HCT116 (cell line): ENCODE measurements at regions not wholly inside any gene's neighbourhood (a gene's known extent, or its start where the extent isn't known, plus 50 kb on each side); places are given as distances from the start of the nearest gene placed in this dataset.

ENCODE experiments used
- ATAC-seq: fragments of 200-7000 bp; cut with Tn5 transposase; 2 replicates; pipeline ENCODE4 v1.9.1; 2020; ENCODE audit warnings: mild to moderate bottlenecking, moderate library complexity
- BruUV-seq: library from RNA; stranded (reverse); fragments of 400-500 nt; replicated peaks from 2 replicates; lab custom pipeline; 2021; lab: Mats Ljungman, UMichigan
- CTCF ChIA-PET: fragments of 300-600 bp; sonication (Branson Sonifier 250); formaldehyde crosslinking; loops from one replicate; lab custom pipeline; 2021; ENCODE audit warnings: antibody characterized with exemption; lab: Charles Lee
- POLR2A ChIA-PET: fragments of 300-600, 350-600 bp; sonication (Branson Sonifier 250); formaldehyde crosslinking; loops from one replicate; lab custom pipeline; 2021; ENCODE audit warnings: antibody characterized with exemption; lab: Charles Lee
- RAD21 ChIA-PET, 2 experiments: fragments of 300-600 bp; sonication (Branson Sonifier 250); formaldehyde crosslinking; loops; one replicate each; lab custom pipeline; 2023; ENCODE audit warnings: low total read pairs in 2 of 2; ENCODE audit not compliant: uncharacterized antibody in 2 of 2, unreplicated experiment in 2 of 2, low non-redundant PET in 1 of 2; lab: Charles Lee
- DNase-seq: peaks from one replicate; pipeline ENCODE4 v3.0.0-alpha.2; 2010; ENCODE audit warnings: low read depth, low spot score
- H2AFZ ChIP-seq: fragments of 200-600 bp; shearing (Covaris generic), sonication (generic); 2 replicates; pipeline ENCODE4 v1.6.1; 2017; ENCODE audit warnings: low read depth, mixed run types, mixed read lengths, antibody characterized with exemption, low read length; ENCODE audit not compliant: poor library complexity, severe bottlenecking
- H3K27ac ChIP-seq: 2 replicates; pipeline ENCODE4 v1.5.1; 2012; ENCODE audit warnings: low read depth, low read length
- H3K27me3 ChIP-seq: fragments of 200-600 bp; sonication (generic); 2 replicates; pipeline ENCODE4 v1.6.1; 2016; ENCODE audit warnings: mixed run types, low read length, mixed read lengths; ENCODE audit not compliant: insufficient read depth
- H3K36me3 ChIP-seq, 2 experiments: fragments of 200-500 bp in 1 of 2; fragments of 200-600 bp in 1 of 2; sonication (Bioruptor generic) in 1 of 2; sonication (generic) in 1 of 2; 2 replicates each; pipeline versions ENCODE4 v1.5.1 to v1.6.1; 2014 to 2016; ENCODE audit warnings: low read length in 2 of 2, inconsistent platforms in 1 of 2, mixed read lengths in 1 of 2, mixed run types in 1 of 2; ENCODE audit not compliant: insufficient read depth in 2 of 2, control insufficient read depth in 1 of 2
- H3K4me1 ChIP-seq, 2 experiments: fragments of 200-600 bp in 1 of 2; sonication (generic) in 1 of 2; 2 replicates each; pipeline versions ENCODE4 v1.5.1 to v1.6.1; 2012 to 2017; ENCODE audit warnings: low read length in 2 of 2, inconsistent platforms in 1 of 2, mild to moderate bottlenecking in 1 of 2, mixed read lengths in 1 of 2, mixed run types in 1 of 2, moderate library complexity in 1 of 2; ENCODE audit not compliant: insufficient read depth in 2 of 2, control insufficient read depth in 1 of 2
- H3K4me2 ChIP-seq: fragments of 200-600 bp; sonication (generic); 2 replicates; pipeline ENCODE4 v1.6.1; 2017; ENCODE audit warnings: mixed run types, low read length, mixed read lengths
- H3K4me3 ChIP-seq, 2 experiments: fragments of 200-600 bp in 1 of 2; sonication (generic) in 1 of 2; replicated peaks in 1 of 2; 2 replicates each; pipeline ENCODE4 v1.5.1; 2011 to 2016; ENCODE audit warnings: low read length in 2 of 2, control low read depth in 1 of 2, low read depth in 1 of 2, mild to moderate bottlenecking in 1 of 2, mixed read lengths in 1 of 2, mixed run types in 1 of 2
- H3K79me2 ChIP-seq: fragments of 200-600 bp; sonication (generic); 2 replicates; pipeline ENCODE4 v1.6.1; 2017; ENCODE audit warnings: mild to moderate bottlenecking, mixed run types, low read length, moderate library complexity, mixed read lengths; ENCODE audit not compliant: insufficient read depth
- H3K9ac ChIP-seq: fragments of 200-600 bp; sonication (generic); 2 replicates; pipeline ENCODE4 v1.6.1; 2016; ENCODE audit warnings: low read length, mixed read lengths
- H3K9me2 ChIP-seq: fragments of 200-600 bp; sonication (generic), shearing (Covaris generic); 2 replicates; pipeline ENCODE4 v1.6.1; 2017; ENCODE audit warnings: mixed run types, mild to moderate bottlenecking, moderate library complexity; ENCODE audit not compliant: insufficient read depth
- H3K9me3 ChIP-seq, 2 experiments: fragments of 200-500 bp in 1 of 2; fragments of 200-600 bp in 1 of 2; sonication (Bioruptor generic) in 1 of 2; sonication (generic) in 1 of 2; 2 replicates each; pipeline ENCODE4 v1.6.1; 2014 to 2017; ENCODE audit warnings: low read length in 2 of 2, mixed read lengths in 2 of 2, inconsistent platforms in 1 of 2, low read depth in 1 of 2, mild to moderate bottlenecking in 1 of 2, mixed run types in 1 of 2, moderate library complexity in 1 of 2; ENCODE audit not compliant: control insufficient read depth in 1 of 2, insufficient read depth in 1 of 2
- H4K20me1 ChIP-seq: fragments of 200-600 bp; sonication (generic), shearing (Covaris generic); 2 replicates; pipeline ENCODE4 v1.6.1; 2017; ENCODE audit warnings: mixed run types, mild to moderate bottlenecking, moderate library complexity; ENCODE audit not compliant: insufficient read depth
- ATF3 ChIP-seq: IDR thresholded peaks from 2 replicates; pipeline ENCODE4 v1.6.1; 2012
- CEBPB ChIP-seq: IDR thresholded peaks from 2 replicates; pipeline ENCODE4 v1.6.1; 2012; ENCODE audit warnings: low read depth
- ELF1 ChIP-seq: IDR thresholded peaks from 2 replicates; pipeline ENCODE4 v1.6.1; 2012; ENCODE audit warnings: low read depth, borderline replicate concordance
- EZH2 ChIP-seq: fragments of 200-600 bp; sonication (generic); IDR thresholded peaks from 2 replicates; pipeline ENCODE4 v1.6.1; 2017; ENCODE audit warnings: antibody characterized with exemption, mixed run types
- EZH2phosphoT487 ChIP-seq: fragments of 200-600 bp; IDR thresholded peaks from 2 replicates; pipeline ENCODE4 v1.6.1; 2018; ENCODE audit warnings: antibody characterized with exemption, borderline replicate concordance
- FOSL1 ChIP-seq: IDR thresholded peaks from 2 replicates; pipeline ENCODE4 v1.6.1; 2012; ENCODE audit warnings: low read depth
- JUND ChIP-seq: IDR thresholded peaks from 2 replicates; pipeline ENCODE4 v1.6.1; 2012
- MAX ChIP-seq: IDR thresholded peaks from 2 replicates; pipeline ENCODE4 v1.6.1; 2012
- POLR2A ChIP-seq: IDR thresholded peaks from 2 replicates; pipeline ENCODE4 v1.7.0; 2011; ENCODE audit warnings: borderline replicate concordance; ENCODE audit not compliant: insufficient read depth, insufficient read length; ENCODE audit errors: extremely low read depth
- RAD21 ChIP-seq: IDR thresholded peaks from 2 replicates; pipeline ENCODE4 v1.6.1; 2012; ENCODE audit warnings: low read depth, mild to moderate bottlenecking
- REST ChIP-seq: IDR thresholded peaks from 2 replicates; pipeline ENCODE4 v1.6.1; 2012; ENCODE audit warnings: low read depth
- SRF ChIP-seq: IDR thresholded peaks from 2 replicates; pipeline ENCODE4 v1.6.1; 2012; ENCODE audit warnings: low read depth
- YY1 ChIP-seq: IDR thresholded peaks from 2 replicates; pipeline ENCODE4 v1.6.1; 2011; ENCODE audit warnings: low read length, low read depth, moderate library complexity, mild to moderate bottlenecking; ENCODE audit not compliant: insufficient replicate concordance; ENCODE audit errors: extremely low read depth
- ZBTB33 ChIP-seq: IDR thresholded peaks from 2 replicates; pipeline ENCODE4 v1.6.1; 2011; ENCODE audit warnings: mild to moderate bottlenecking, low read length, moderate library complexity; ENCODE audit not compliant: insufficient replicate concordance; ENCODE audit errors: extremely low read depth
- ZFX ChIP-seq: fragments of 450-650 bp; IDR thresholded peaks from 2 replicates; pipeline ENCODE4 v1.6.1; 2017
- intact Hi-C: fragments of 100-400 bp; cut with micrococcal nuclease; formaldehyde crosslinking; loops from 2 replicates; pipeline ENCODE4 v1.10.0; 2022

- no peak for ATAC-seq
- H2AFZ ChIP-seq = no peak overlapping the region
- POLR2A ChIA-PET = no interaction called here
These were observed 160.0 kb downstream of the RBM26 start for GRCh38 chr13:79245937-79246577.

More at GRCh38 chr13:79245937-79246577, 160.0 kb downstream of the RBM26 start:
- CTCF ChIA-PET = no interaction called here
- H3K36me3 ChIP-seq = no peaks in the 10 kb centered on the region
- BruUV-seq = no TSS peak
- no peaks in the 10 kb centered on the region for H3K9me3 ChIP-seq
- H3K9ac ChIP-seq = no peak overlapping the region
- H3K27ac ChIP-seq = no peak overlapping the region
- H3K4me1 ChIP-seq = no peaks in the 10 kb centered on the region
- TF ChIP-seq YY1 (no peak), EZH2 (no peak), ELF1 (no peak), ZBTB33 (no peak), SRF (no peak), POLR2A (no peak), FOSL1 (no peak), JUND (no peak), RAD21 (no peak), ATF3 (no peak), REST (no peak), EZH2phosphoT487 (no peak), MAX (no peak), CEBPB (no peak), ZFX (no peak)
- TF ChIP-seq, all 23 proteins: peak for 0
- H3K27me3 ChIP-seq = peaks cover 9% of the 10 kb centered on the region; the same call in 1 of the 2 replicates
- no peak overlapping the region for H3K4me3 ChIP-seq
- intact Hi-C loops = loop anchor here (5.0 kb wide), 1 partner anchor 1109 kb away; no protein-coding TSS in a partner anchor
- no peak overlapping the region for H3K4me2 ChIP-seq
- RAD21 ChIA-PET = no interaction called here
- DNase-seq = no peak
- H3K79me2 ChIP-seq = no peaks in the 10 kb centered on the region
- H4K20me1 ChIP-seq = no peaks in the 10 kb centered on the region
- no peaks in the 10 kb centered on the region for H3K9me2 ChIP-seq
